ENCODE measurements at regions not wholly inside any gene's neighbourhood (a gene's known extent, or its start where the extent isn't known, plus 50 kb on each side); places are given as distances from the start of the nearest gene placed in this dataset.

DNA sequence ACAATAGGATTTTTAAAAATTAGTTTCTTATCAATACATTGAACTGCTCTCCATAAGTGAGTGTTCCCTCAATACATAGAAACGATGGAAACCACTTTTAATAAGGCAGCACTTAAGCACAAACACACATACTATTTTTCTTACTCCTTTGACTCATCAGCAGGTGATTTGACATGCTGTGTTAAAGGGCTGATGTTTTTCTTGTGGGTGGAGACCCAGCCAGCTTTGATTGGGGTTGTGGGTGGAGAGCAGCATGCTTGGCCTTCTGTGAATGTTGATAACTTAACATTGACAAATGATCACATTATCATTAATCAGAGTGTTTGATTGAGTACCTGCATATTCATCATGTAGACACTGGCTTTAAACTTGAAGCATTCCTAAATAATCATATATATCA, 223.0 kb upstream of the DPH6 start:
- no peak for TF ChIP-seq EZH2 (IDR thresholded peaks at IDR 0.05; ENCODE audit: low read length, missing control alignments)
- TF ChIP-seq, protein P1, sequence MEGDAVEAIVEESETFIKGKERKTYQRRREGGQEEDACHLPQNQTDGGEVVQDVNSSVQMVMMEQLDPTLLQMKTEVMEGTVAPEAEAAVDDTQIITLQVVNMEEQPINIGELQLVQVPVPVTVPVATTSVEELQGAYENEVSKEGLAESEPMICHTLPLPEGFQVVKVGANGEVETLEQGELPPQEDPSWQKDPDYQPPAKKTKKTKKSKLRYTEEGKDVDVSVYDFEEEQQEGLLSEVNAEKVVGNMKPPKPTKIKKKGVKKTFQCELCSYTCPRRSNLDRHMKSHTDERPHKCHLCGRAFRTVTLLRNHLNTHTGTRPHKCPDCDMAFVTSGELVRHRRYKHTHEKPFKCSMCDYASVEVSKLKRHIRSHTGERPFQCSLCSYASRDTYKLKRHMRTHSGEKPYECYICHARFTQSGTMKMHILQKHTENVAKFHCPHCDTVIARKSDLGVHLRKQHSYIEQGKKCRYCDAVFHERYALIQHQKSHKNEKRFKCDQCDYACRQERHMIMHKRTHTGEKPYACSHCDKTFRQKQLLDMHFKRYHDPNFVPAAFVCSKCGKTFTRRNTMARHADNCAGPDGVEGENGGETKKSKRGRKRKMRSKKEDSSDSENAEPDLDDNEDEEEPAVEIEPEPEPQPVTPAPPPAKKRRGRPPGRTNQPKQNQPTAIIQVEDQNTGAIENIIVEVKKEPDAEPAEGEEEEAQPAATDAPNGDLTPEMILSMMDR (conservative IDR thresholded peaks at IDR 0.05 in 1 of 2, IDR thresholded peaks at IDR 0.05 in 1 of 2; ENCODE audit: low read depth in 1 of 2, low read length in 2 of 2) = no peak
